NCI-H510A treated with DMSO at 0.1 percent for 48 hours (cell line): ENCODE measurements at regions not wholly inside any gene's neighbourhood (a gene's known extent, or its start where the extent isn't known, plus 50 kb on each side); places are given as distances from the start of the nearest gene placed in this dataset.
"Not testable (repeated sequence)": the region's sequence is repeated elsewhere in the genome, so short reads cannot be mapped to it uniquely, and the experiment has no call there.

Source experiments
- DNase-seq: peaks from one replicate; lab custom pipeline; 2025; lab: John Stamatoyannopoulos, UW

DNA sequence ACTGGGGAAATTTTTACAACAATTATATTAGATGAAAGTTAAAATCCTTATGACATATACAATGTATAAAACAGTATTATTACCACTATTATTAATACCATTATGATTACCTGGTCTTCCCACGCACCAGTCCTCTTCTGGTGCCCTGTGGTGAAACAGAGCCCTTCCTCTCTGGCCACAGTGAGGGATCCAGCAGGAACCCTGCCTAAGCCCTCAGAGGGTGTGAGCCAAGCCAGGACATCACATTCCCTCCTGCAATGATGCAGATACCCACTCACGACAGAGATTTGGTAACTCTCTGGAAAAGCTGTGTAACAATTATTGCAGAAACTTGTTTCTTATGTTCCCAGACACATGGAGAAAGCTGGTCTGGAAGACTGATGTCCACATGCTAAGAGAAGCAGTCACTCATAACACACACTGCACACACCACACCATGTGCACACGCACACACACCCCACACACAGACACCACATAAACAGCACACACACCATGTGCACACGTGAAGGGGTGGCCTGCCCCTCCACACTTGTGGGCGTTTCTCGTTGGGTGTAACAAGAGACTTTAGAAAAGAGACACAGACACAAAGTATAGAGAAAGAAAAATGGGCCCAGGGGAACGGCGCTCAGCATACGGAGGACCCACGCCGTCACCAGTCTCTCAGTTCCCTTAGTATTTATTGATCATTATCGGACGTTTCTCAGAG is 1373.8 kb upstream of the DEFB115 start:
- not testable (repeated sequence) for DNase-seq

DNA sequence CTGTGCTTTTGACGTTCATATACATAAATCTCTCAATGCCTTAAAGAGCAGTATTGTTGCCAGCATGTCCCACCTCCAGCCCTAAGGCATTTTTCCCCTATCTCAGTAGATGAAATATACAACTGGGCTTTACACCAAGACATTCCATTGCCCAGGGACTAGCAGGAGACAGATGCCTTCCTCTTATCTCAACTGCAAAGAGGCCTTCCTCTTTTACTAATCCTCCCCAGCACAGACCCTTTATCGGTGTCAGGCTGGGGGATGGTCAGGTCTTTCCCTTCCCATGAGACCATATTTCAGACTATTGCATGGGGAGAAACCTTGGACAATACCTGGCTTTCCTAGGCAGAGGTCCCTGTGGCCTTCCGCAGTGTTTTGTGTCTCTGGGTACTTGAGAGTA is 1373.1 kb upstream of the DEFB115 start:
- not testable (repeated sequence) for DNase-seq

DNA sequence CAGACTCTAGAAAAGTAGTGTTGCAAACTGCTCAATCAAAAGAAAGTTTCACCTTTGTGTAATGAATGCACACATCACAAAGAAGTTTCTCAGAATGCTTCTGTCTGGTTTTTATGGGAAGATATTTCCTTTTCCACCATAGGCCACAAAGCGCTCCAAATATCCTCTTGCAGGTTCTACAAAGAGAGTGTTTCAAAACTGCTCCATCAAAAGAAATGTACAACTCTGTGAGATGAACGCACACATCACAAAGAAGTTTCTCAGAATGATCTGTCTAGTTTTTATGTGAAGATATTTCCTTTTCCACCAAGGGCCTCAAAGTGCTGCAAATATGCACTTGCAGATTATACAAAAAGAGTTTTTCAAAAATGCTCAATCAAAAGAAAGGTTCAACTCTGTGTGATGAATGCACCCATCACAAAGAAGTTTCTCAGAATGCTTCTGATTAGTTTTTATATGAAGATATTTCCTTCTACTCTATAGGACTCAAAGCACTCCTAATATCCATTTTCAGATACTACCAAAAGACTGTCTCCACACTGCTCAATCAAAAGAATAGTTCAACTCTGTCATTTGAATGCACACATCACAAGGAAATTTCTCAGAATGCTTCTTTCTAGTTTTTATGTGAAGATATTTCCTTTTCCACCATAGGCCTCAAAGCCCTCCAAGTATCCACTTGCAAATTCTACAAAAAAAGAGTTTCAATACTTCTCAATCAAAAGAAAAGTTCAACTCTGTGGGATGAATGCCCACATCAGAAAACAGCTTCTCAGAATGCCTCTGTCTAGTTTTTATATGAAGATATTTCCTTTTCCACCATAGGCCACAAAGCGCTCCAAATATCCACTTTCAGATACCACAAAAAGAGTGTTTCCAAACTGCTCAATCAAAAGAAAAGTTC is 1371.9 kb upstream of the DEFB115 start:
- not testable (repeated sequence) for DNase-seq

DNA sequence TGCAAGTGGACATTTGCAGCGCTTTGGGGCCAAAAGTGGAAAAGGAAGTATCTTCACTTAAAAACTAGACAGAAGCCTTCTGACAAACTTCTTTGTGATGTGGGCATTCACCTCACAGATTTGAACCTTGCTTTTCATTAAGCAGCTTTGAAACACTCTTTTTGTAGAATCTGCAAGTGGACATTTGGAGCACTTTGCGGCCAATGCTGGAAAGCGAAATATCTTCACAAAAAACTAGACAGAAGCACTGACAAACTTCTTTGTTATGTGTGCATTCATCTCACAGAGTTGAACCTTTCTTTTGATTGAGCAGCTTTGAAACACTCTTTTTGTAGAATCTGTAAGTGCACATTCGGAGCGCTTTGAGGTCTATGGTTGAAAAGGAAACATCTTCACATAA is 1365.9 kb upstream of the DEFB115 start:
- DNase-seq: not testable (repeated sequence)
